Immature natural killer cell (primary cell): ENCODE measurements at regions not wholly inside any gene's neighbourhood (a gene's known extent, or its start where the extent isn't known, plus 50 kb on each side); places are given as distances from the start of the nearest gene placed in this dataset.

Experiments
- DNase-seq, 3 donors: peaks; one replicate each; pipeline ENCODE4 v3.0.0; 2022; ENCODE audit warnings: mixed read lengths in 1 of 3
- H3K27ac Mint-ChIP-seq, 6 donors: one replicate each; pipeline ENCODE4 v1.8.0; 2020; ENCODE audit warnings: mixed read lengths in 6 of 6, mild to moderate bottlenecking in 5 of 6, inconsistent platforms in 4 of 6, moderate library complexity in 3 of 6
- H3K27me3 Mint-ChIP-seq, 3 donors: one replicate each; pipeline ENCODE4 v1.8.0; 2020 to 2021; ENCODE audit warnings: low read depth in 3 of 3, mild to moderate bottlenecking in 3 of 3, mixed read lengths in 3 of 3, moderate library complexity in 3 of 3, inconsistent platforms in 1 of 3
- H3K36me3 Mint-ChIP-seq, 3 donors: one replicate each; pipeline ENCODE4 v1.8.0; 2020; ENCODE audit warnings: mixed read lengths in 3 of 3, inconsistent platforms in 2 of 3, mild to moderate bottlenecking in 2 of 3
- H3K4me1 Mint-ChIP-seq, 2 donors: one replicate each; pipeline ENCODE4 v1.8.0; 2020; ENCODE audit warnings: inconsistent platforms in 2 of 2, mild to moderate bottlenecking in 2 of 2, mixed read lengths in 2 of 2, moderate library complexity in 1 of 2
- H3K4me3 Mint-ChIP-seq, 5 donors: one replicate each; pipeline ENCODE4 v1.8.0; 2020; ENCODE audit warnings: mild to moderate bottlenecking in 5 of 5, mixed read lengths in 5 of 5, inconsistent platforms in 3 of 5, moderate library complexity in 3 of 5
- H3K9me3 Mint-ChIP-seq, 6 donors: one replicate each; pipeline ENCODE4 v1.8.0; 2020; ENCODE audit warnings: mild to moderate bottlenecking in 6 of 6, mixed read lengths in 6 of 6, inconsistent platforms in 4 of 6, moderate library complexity in 3 of 6

GRCh38 chr12:126718365-126718764, 1548.6 kb upstream of the TMEM132C start:
- Mint-ChIP-seq H3K4me1 (no peaks in the 10 kb centered on the region), H3K9me3 (peaks cover 2 to 14% (median 6%) of the 10 kb centered on the region in 6 donors), H3K27ac (no peak overlapping the region), H3K36me3 (peaks cover 0 to 5% (median 4%) of the 10 kb centered on the region in 3 donors), H3K27me3 (peaks cover 0 to 6% (median 3%) of the 10 kb centered on the region in 3 donors), H3K4me3 (no peak overlapping the region)
- no peak for DNase-seq

- DNase-seq = no peak
- H3K27me3 Mint-ChIP-seq = peaks cover 4 to 20% (median 7%) of the 10 kb centered on the region in 3 donors
- no peak overlapping the region for H3K27ac Mint-ChIP-seq
- H3K4me3 Mint-ChIP-seq = no peak overlapping the region
- peaks cover 0 to 11% (median 4%) of the 10 kb centered on the region in 3 donors for H3K36me3 Mint-ChIP-seq
- H3K4me1 Mint-ChIP-seq = no peaks in the 10 kb centered on the region
- H3K9me3 Mint-ChIP-seq = peaks cover 2 to 17% (median 7%) of the 10 kb centered on the region in 6 donors
Observed at GRCh38 chr12:126719912-126720705, 1546.9 kb upstream of the TMEM132C start.

- Mint-ChIP-seq H3K9me3 (peaks cover 0 to 5% (median 2%) of the 10 kb centered on the region in 6 donors), H3K27ac (no peak overlapping the region), H3K4me3 (peak overlapping the region in 1 of 5 donors; percentile 25), H3K27me3 (peaks cover 7 to 23% (median 8%) of the 10 kb centered on the region in 3 donors), H3K4me1 (no peaks in the 10 kb centered on the region), H3K36me3 (peaks cover 0 to 6% (median 0%) of the 10 kb centered on the region in 3 donors)
- no peak for DNase-seq
Observed at GRCh38 chr12:126726481-126727217, 1540.3 kb upstream of the TMEM132C start.

- Mint-ChIP-seq H3K27me3 (peaks cover 7 to 23% (median 8%) of the 10 kb centered on the region in 3 donors), H3K9me3 (peaks cover 0 to 5% (median 2%) of the 10 kb centered on the region in 6 donors), H3K4me1 (no peaks in the 10 kb centered on the region), H3K27ac (no peak overlapping the region), H3K4me3 (no peak overlapping the region), H3K36me3 (peaks cover 0 to 6% (median 0%) of the 10 kb centered on the region in 3 donors)
- DNase-seq = no peak
Observed at GRCh38 chr12:126727218-126728075, 1539.5 kb upstream of the TMEM132C start.

GRCh38 chr12:126734296-126734695, 1532.7 kb upstream of the TMEM132C start:
- no peaks in the 10 kb centered on the region for H3K36me3 Mint-ChIP-seq
- peaks cover 0 to 3% (median 0%) of the 10 kb centered on the region in 6 donors for H3K9me3 Mint-ChIP-seq
- DNase-seq = no peak
- no peaks in the 10 kb centered on the region for H3K4me1 Mint-ChIP-seq
- H3K27ac Mint-ChIP-seq = no peak overlapping the region
- no peak overlapping the region for H3K4me3 Mint-ChIP-seq
- H3K27me3 Mint-ChIP-seq = peaks cover 0 to 5% (median 0%) of the 10 kb centered on the region in 3 donors

DNA sequence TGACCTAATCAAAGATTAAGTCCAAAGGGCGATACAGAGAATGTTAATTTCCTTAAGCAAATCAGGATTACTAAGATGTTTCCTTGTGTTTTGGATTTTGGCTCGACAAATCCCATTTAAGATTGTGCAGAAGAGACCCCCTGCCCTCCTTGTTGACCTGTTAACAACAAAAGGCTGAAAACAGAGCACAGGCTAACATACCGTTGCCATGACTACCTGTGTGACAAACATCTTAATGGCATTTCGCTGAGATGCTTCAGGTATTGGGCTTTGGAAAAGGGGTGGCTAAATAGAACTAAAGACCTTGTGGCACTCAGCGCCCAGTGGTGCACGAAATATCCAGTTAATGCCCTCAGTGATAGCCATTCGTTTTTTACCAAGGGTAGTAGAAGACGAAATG, 1532.3 kb upstream of the TMEM132C start:
- H3K27me3 Mint-ChIP-seq = peaks cover 0 to 5% (median 0%) of the 10 kb centered on the region in 3 donors
- H3K9me3 Mint-ChIP-seq = peaks cover 0 to 3% (median 0%) of the 10 kb centered on the region in 6 donors
- no peak overlapping the region for H3K4me3 Mint-ChIP-seq
- DNase-seq = no peak
- no peaks in the 10 kb centered on the region for H3K36me3 Mint-ChIP-seq
- no peak overlapping the region for H3K27ac Mint-ChIP-seq
- no peaks in the 10 kb centered on the region for H3K4me1 Mint-ChIP-seq

GRCh38 chr12:126741536-126742240, 1525.3 kb upstream of the TMEM132C start:
- H3K27ac Mint-ChIP-seq = no peak overlapping the region
- no peak overlapping the region for H3K4me3 Mint-ChIP-seq
- H3K27me3 Mint-ChIP-seq = peaks cover 0 to 5% (median 2%) of the 10 kb centered on the region in 3 donors
- peaks cover 0 to 4% (median 0%) of the 10 kb centered on the region in 6 donors for H3K9me3 Mint-ChIP-seq
- H3K36me3 Mint-ChIP-seq = no peaks in the 10 kb centered on the region
- no peak for DNase-seq
- H3K4me1 Mint-ChIP-seq = no peaks in the 10 kb centered on the region

DNA sequence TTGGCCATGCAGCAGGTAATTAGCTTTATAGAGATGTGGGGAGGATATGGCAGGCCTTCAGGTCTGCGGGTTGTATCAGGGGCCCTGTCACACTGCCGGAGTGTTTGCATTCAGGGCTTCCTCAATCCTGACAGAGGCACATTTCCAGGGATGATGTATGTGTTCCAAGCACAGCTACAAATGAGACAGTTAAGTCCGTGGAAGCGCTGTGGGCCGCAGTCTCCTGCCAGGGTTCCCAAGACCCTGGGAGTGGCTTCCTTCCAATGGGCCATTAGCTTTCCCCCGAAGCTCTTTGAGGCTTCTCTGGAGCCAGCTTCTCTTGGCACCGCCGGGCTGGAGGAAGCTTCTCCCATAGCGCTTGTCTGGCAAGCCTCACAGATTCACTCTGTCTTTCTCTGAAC, 1524.7 kb upstream of the TMEM132C start:
- H3K36me3 Mint-ChIP-seq = no peaks in the 10 kb centered on the region
- H3K27ac Mint-ChIP-seq = no peak overlapping the region
- peaks cover 0 to 5% (median 2%) of the 10 kb centered on the region in 3 donors for H3K27me3 Mint-ChIP-seq
- H3K9me3 Mint-ChIP-seq = peaks cover 0 to 4% (median 0%) of the 10 kb centered on the region in 6 donors
- DNase-seq = no peak
- H3K4me3 Mint-ChIP-seq = no peak overlapping the region
- no peaks in the 10 kb centered on the region for H3K4me1 Mint-ChIP-seq

- no peaks in the 10 kb centered on the region for H3K4me1 Mint-ChIP-seq
- H3K36me3 Mint-ChIP-seq = no peaks in the 10 kb centered on the region
- DNase-seq = peak; percentile 7 to 53 (median 21)
- peaks cover 0 to 1% (median 0%) of the 10 kb centered on the region in 6 donors for H3K9me3 Mint-ChIP-seq
- peak overlapping the region in 1 of 6 donors; percentile 24 for H3K27ac Mint-ChIP-seq
- H3K27me3 Mint-ChIP-seq = peaks cover 0 to 1% (median 0%) of the 10 kb centered on the region in 3 donors
- H3K4me3 Mint-ChIP-seq = no peak overlapping the region
Observed at GRCh38 chr12:126747530-126748149, 1519.3 kb upstream of the TMEM132C start.

DNA sequence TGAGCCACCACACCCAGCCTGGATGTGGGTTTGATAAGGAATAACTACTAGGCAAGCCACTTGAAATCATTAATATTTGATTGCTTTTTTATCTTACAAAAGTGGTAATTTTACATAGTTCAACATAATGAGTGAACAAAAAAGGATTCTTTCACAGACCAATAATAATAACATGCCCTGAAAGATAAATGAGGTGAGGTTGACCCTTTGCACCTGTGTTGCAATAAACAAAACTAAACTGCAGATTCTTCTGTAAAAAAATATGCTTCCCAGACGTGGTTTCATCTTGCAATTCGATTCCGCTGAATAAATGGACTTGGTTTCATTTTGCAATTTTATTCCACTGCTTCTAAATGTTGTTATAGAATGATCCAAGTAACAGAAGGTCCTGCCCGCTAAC, 1514.9 kb upstream of the TMEM132C start:
- Mint-ChIP-seq H3K4me3 (no peak overlapping the region), H3K9me3 (peaks cover 0 to 1% (median 0%) of the 10 kb centered on the region in 6 donors), H3K4me1 (no peaks in the 10 kb centered on the region), H3K27me3 (peaks cover 0 to 3% (median 1%) of the 10 kb centered on the region in 3 donors), H3K36me3 (no peaks in the 10 kb centered on the region), H3K27ac (no peak overlapping the region)
- no peak for DNase-seq

GRCh38 chr12:126757326-126757725, 1509.6 kb upstream of the TMEM132C start:
- no peak overlapping the region for H3K4me3 Mint-ChIP-seq
- H3K9me3 Mint-ChIP-seq = peaks cover 0 to 6% (median under 1%) of the 10 kb centered on the region in 6 donors
- H3K27ac Mint-ChIP-seq = no peak overlapping the region
- H3K4me1 Mint-ChIP-seq = peaks cover 2 to 9% of the 10 kb centered on the region in 2 donors
- no peak for DNase-seq
- peaks cover 0 to 12% (median 3%) of the 10 kb centered on the region in 3 donors for H3K36me3 Mint-ChIP-seq
- peaks cover 0 to 3% (median 0%) of the 10 kb centered on the region in 3 donors for H3K27me3 Mint-ChIP-seq

GRCh38 chr12:126760092-126760491, 1506.9 kb upstream of the TMEM132C start:
- no peak for DNase-seq
- Mint-ChIP-seq H3K27me3 (no peaks in the 10 kb centered on the region), H3K4me1 (peaks cover 14 to 27% of the 10 kb centered on the region in 2 donors), H3K4me3 (no peak overlapping the region), H3K9me3 (peaks cover 3 to 24% (median 9%) of the 10 kb centered on the region in 6 donors), H3K27ac (peak overlapping the region in 1 of 6 donors; percentile 13), H3K36me3 (peaks cover 4 to 29% (median 8%) of the 10 kb centered on the region in 3 donors)
